ENCODE measurements at regions not wholly inside any gene's neighbourhood (a gene's known extent, or its start where the extent isn't known, plus 50 kb on each side); places are given as distances from the start of the nearest gene placed in this dataset.

GRCh38 chr12:30839643-30840220, 85.0 kb upstream of the CAPRIN2 start:
- no peaks in the 10 kb centered on the region for H3K27me3 ChIP-seq (ENCODE audit: insufficient read depth, poor library complexity, severe bottlenecking)
- no peak overlapping the region for H3K27ac ChIP-seq (replicated peaks)
- DNase-seq (ENCODE audit: low read depth in 1 of 2, low spot score in 1 of 2) = no peak
- TF ChIP-seq, protein P1, sequence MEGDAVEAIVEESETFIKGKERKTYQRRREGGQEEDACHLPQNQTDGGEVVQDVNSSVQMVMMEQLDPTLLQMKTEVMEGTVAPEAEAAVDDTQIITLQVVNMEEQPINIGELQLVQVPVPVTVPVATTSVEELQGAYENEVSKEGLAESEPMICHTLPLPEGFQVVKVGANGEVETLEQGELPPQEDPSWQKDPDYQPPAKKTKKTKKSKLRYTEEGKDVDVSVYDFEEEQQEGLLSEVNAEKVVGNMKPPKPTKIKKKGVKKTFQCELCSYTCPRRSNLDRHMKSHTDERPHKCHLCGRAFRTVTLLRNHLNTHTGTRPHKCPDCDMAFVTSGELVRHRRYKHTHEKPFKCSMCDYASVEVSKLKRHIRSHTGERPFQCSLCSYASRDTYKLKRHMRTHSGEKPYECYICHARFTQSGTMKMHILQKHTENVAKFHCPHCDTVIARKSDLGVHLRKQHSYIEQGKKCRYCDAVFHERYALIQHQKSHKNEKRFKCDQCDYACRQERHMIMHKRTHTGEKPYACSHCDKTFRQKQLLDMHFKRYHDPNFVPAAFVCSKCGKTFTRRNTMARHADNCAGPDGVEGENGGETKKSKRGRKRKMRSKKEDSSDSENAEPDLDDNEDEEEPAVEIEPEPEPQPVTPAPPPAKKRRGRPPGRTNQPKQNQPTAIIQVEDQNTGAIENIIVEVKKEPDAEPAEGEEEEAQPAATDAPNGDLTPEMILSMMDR (IDR thresholded peaks at IDR 0.05; ENCODE audit: insufficient read depth, low read length) = no peak
- TF ChIP-seq, protein P2, sequence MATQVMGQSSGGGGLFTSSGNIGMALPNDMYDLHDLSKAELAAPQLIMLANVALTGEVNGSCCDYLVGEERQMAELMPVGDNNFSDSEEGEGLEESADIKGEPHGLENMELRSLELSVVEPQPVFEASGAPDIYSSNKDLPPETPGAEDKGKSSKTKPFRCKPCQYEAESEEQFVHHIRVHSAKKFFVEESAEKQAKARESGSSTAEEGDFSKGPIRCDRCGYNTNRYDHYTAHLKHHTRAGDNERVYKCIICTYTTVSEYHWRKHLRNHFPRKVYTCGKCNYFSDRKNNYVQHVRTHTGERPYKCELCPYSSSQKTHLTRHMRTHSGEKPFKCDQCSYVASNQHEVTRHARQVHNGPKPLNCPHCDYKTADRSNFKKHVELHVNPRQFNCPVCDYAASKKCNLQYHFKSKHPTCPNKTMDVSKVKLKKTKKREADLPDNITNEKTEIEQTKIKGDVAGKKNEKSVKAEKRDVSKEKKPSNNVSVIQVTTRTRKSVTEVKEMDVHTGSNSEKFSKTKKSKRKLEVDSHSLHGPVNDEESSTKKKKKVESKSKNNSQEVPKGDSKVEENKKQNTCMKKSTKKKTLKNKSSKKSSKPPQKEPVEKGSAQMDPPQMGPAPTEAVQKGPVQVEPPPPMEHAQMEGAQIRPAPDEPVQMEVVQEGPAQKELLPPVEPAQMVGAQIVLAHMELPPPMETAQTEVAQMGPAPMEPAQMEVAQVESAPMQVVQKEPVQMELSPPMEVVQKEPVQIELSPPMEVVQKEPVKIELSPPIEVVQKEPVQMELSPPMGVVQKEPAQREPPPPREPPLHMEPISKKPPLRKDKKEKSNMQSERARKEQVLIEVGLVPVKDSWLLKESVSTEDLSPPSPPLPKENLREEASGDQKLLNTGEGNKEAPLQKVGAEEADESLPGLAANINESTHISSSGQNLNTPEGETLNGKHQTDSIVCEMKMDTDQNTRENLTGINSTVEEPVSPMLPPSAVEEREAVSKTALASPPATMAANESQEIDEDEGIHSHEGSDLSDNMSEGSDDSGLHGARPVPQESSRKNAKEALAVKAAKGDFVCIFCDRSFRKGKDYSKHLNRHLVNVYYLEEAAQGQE (IDR thresholded peaks at IDR 0.05; ENCODE audit: insufficient replicate concordance, low read depth) = no peak
- TF ChIP-seq POLR2AphosphoS5 (IDR thresholded peaks at IDR 0.05; ENCODE audit: low read depth) = no peak
- no peak for TF ChIP-seq GABPA (IDR thresholded peaks at IDR 0.05; ENCODE audit: low read depth)
- no peak for TF ChIP-seq SPI1 (IDR thresholded peaks at IDR 0.05; ENCODE audit: borderline replicate concordance, low read depth)
- H3K4me3 ChIP-seq (replicated peaks; ENCODE audit: insufficient read depth, low read length) = no peak overlapping the region

GRCh38 chr12:30837595-30837994, 82.8 kb upstream of the CAPRIN2 start:
- Histone ChIP-seq H3K27me3 (ENCODE audit: insufficient read depth, poor library complexity, severe bottlenecking) (no peaks in the 10 kb centered on the region), H3K4me3 (replicated peaks; ENCODE audit: insufficient read depth, low read length) (no peak overlapping the region), H3K27ac (replicated peaks) (no peak overlapping the region)
- TF ChIP-seq, protein P2 (IDR thresholded peaks at IDR 0.05; ENCODE audit: insufficient replicate concordance, low read depth) = no peak
- TF ChIP-seq, protein P1 (IDR thresholded peaks at IDR 0.05; ENCODE audit: insufficient read depth, low read length) = no peak
- TF ChIP-seq GABPA (IDR thresholded peaks at IDR 0.05; ENCODE audit: low read depth) (no peak), POLR2AphosphoS5 (IDR thresholded peaks at IDR 0.05; ENCODE audit: low read depth) (no peak), SPI1 (IDR thresholded peaks at IDR 0.05; ENCODE audit: borderline replicate concordance, low read depth) (no peak)
- no peak for DNase-seq (ENCODE audit: low read depth in 1 of 2, low spot score in 1 of 2)

DNA sequence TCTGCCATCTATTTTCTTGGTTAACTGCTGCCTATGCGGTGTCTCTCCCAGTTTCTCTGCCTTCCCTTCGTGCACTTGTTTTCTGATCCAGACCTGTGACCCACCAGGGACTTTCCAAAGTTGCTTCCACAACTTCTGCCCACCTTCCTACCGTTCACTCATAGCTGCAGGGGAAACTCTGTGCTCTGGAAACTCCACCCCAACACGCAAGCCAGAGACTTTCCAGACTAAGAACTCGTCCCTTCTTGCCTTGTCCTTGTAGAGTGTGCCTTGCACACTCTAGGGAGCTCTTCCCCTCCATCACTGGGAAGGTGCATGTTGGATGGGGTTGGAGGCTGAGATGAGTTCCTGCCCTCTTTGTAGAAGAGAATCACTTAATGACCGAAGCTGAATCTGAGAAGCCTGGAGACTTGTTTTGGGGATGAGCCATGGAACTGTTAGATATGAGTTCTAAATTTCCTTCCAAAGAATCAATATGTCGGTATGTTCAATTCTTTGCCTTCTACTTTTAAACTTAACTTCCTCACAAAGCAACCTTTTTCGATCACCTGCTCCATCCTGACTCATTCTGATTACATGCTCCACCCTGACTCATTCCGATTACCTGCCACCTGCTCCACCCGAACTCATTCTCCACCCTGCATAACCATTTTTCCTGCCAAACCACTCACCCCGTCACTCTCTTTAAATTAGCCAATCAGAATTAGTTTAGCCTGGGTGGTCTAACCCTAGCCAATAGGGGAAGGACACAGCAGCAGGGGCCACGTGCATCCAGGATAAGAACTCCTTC, 82.1 kb upstream of the CAPRIN2 start:
- TF ChIP-seq, protein P1 (IDR thresholded peaks at IDR 0.05; ENCODE audit: insufficient read depth, low read length) = no peak
- TF ChIP-seq POLR2AphosphoS5 (IDR thresholded peaks at IDR 0.05; ENCODE audit: low read depth) (no peak), SPI1 (IDR thresholded peaks at IDR 0.05; ENCODE audit: borderline replicate concordance, low read depth) (no peak), GABPA (IDR thresholded peaks at IDR 0.05; ENCODE audit: low read depth) (no peak)
- TF ChIP-seq, protein P2 (IDR thresholded peaks at IDR 0.05; ENCODE audit: insufficient replicate concordance, low read depth) = no peak

More for the DNA sequence above, 82.1 kb upstream of the CAPRIN2 start:
- no peak for DNase-seq (ENCODE audit: low read depth in 1 of 2, low spot score in 1 of 2)
- no peak overlapping the region for H3K4me3 ChIP-seq (replicated peaks; ENCODE audit: insufficient read depth, low read length)
- no peaks in the 10 kb centered on the region for H3K27me3 ChIP-seq (ENCODE audit: insufficient read depth, poor library complexity, severe bottlenecking)
- H3K27ac ChIP-seq (replicated peaks) = no peak overlapping the region
